ENCODE measurements at regions not wholly inside any gene's neighbourhood (a gene's known extent, or its start where the extent isn't known, plus 50 kb on each side); places are given as distances from the start of the nearest gene placed in this dataset.

DNA sequence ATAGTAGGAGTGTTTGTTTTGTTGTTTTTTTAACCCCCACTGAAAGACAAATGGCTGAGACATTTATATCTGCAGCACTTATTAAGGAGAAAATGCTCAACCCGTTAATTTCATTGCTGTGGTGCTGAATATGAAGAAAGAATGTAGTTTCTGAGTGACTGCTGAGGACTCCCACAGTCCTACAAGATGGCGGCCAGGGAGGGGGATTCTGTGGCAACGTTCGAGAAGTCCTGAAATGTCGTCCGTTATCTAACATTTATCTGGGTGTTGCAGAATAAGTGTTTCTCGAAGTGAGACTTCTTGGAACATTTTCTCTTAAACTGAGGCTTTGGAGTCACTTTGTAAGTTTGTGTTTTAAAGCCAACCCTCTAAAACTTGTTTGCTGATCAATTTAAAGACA, 530.4 kb downstream of the XYLT1 start:
- TF ChIP-seq SMC3 (IDR thresholded peaks at IDR 0.05) (no peak), BHLHE40 (IDR thresholded peaks at IDR 0.05; ENCODE audit: low read depth, low read length) (no peak), MAZ (IDR thresholded peaks at IDR 0.05; ENCODE audit: borderline replicate concordance, low read depth, low read length) (no peak), ZC3H11A (IDR thresholded peaks at IDR 0.05) (no peak), JUN (IDR thresholded peaks at IDR 0.05) (no peak), CTCF (IDR thresholded peaks at IDR 0.05) (no peak), HOXB13 (CRISPR knock-in tag; IDR thresholded peaks at IDR 0.05; ENCODE audit: low read depth) (no peak)
- TF ChIP-seq, protein P1, sequence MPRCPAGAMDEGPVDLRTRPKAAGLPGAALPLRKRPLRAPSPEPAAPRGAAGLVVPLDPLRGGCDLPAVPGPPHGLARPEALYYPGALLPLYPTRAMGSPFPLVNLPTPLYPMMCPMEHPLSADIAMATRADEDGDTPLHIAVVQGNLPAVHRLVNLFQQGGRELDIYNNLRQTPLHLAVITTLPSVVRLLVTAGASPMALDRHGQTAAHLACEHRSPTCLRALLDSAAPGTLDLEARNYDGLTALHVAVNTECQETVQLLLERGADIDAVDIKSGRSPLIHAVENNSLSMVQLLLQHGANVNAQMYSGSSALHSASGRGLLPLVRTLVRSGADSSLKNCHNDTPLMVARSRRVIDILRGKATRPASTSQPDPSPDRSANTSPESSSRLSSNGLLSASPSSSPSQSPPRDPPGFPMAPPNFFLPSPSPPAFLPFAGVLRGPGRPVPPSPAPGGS (IDR thresholded peaks at IDR 0.05), result no peak
